Liver (tissue), 8 donors: ENCODE measurements at regions not wholly inside any gene's neighbourhood (a gene's known extent, or its start where the extent isn't known, plus 50 kb on each side); places are given as distances from the start of the nearest gene placed in this dataset.

ENCODE experiments used
- DNase-seq: peaks from one replicate; pipeline ENCODE4 v3.0.0-alpha.2; 2017; ENCODE audit warnings: low spot score
- H3K27ac ChIP-seq, 2 donors: one replicate each; pipeline ENCODE4 v1.7.0; 2013; ENCODE audit warnings: inconsistent platforms in 2 of 2, low read length in 2 of 2, control low read depth in 1 of 2, low read depth in 1 of 2, mild to moderate bottlenecking in 1 of 2
- H3K27me3 ChIP-seq, 4 donors: one replicate each; pipeline versions ENCODE4 v1.6.1 to v1.7.0; 2013; ENCODE audit warnings: low read length in 3 of 4, inconsistent platforms in 1 of 4, mild to moderate bottlenecking in 1 of 4, moderate library complexity in 1 of 4; ENCODE audit not compliant: control insufficient read depth in 4 of 4, insufficient read depth in 4 of 4
- H3K36me3 ChIP-seq, 4 donors: one replicate each; pipeline versions ENCODE4 v1.6.1 to v1.7.0; 2013; ENCODE audit warnings: low read length in 3 of 4, mild to moderate bottlenecking in 3 of 4, low read depth in 1 of 4, moderate library complexity in 1 of 4; ENCODE audit not compliant: control insufficient read depth in 4 of 4, insufficient read depth in 3 of 4
- H3K4me1 ChIP-seq, 4 donors: one replicate each; pipeline versions ENCODE4 v1.6.1 to v1.7.0; 2013; ENCODE audit warnings: low read length in 3 of 4, mild to moderate bottlenecking in 3 of 4, moderate library complexity in 1 of 4; ENCODE audit not compliant: control insufficient read depth in 4 of 4, insufficient read depth in 4 of 4
- H3K4me3 ChIP-seq, 3 donors: one replicate each; pipeline versions ENCODE4 v1.6.1 to v1.7.0; 2013; ENCODE audit warnings: low read length in 3 of 3, control low read depth in 1 of 3, low read depth in 1 of 3, mild to moderate bottlenecking in 1 of 3
- H3K9ac ChIP-seq, 2 donors: one replicate each; pipeline ENCODE4 v1.7.0; 2013; ENCODE audit warnings: low read length in 2 of 2, mild to moderate bottlenecking in 2 of 2, moderate library complexity in 2 of 2, control low read depth in 1 of 2, low read depth in 1 of 2
- H3K9me3 ChIP-seq, 4 donors: one replicate each; pipeline versions ENCODE4 v1.6.1 to v1.7.0; 2013; ENCODE audit warnings: low read length in 3 of 4; ENCODE audit not compliant: control insufficient read depth in 4 of 4
- EGR1 ChIP-seq, 2 donors: IDR thresholded peaks; 2 replicates each; pipeline ENCODE4 v1.6.1; 2016 to 2018; ENCODE audit warnings: antibody characterized with exemption in 2 of 2, low read depth in 2 of 2
- FOXA1 ChIP-seq: IDR thresholded peaks from 2 replicates; pipeline ENCODE4 v1.6.1; 2016; ENCODE audit warnings: antibody characterized with exemption
- FOXA2 ChIP-seq: IDR thresholded peaks from 2 replicates; pipeline ENCODE4 v1.6.1; 2016; ENCODE audit warnings: antibody characterized with exemption
- GABPA ChIP-seq, 2 donors: IDR thresholded peaks in 1 of 2; conservative IDR thresholded peaks in 1 of 2; 2 replicates each; pipeline ENCODE4 v1.6.1; 2016; ENCODE audit warnings: antibody characterized with exemption in 2 of 2, mild to moderate bottlenecking in 1 of 2, moderate library complexity in 1 of 2
- HNF4A ChIP-seq, 2 donors: conservative IDR thresholded peaks; 2 replicates each; pipeline ENCODE4 v1.6.1; 2016; ENCODE audit warnings: antibody characterized with exemption in 2 of 2, mild to moderate bottlenecking in 2 of 2
- NR2F2 ChIP-seq: IDR thresholded peaks from 2 replicates; pipeline ENCODE4 v1.6.1; 2016; ENCODE audit warnings: antibody characterized with exemption
- RAD21 ChIP-seq, 2 donors: IDR thresholded peaks; 2 replicates each; pipeline ENCODE4 v1.6.1; 2016; ENCODE audit warnings: antibody characterized with exemption in 2 of 2, mild to moderate bottlenecking in 2 of 2
- RXRA ChIP-seq, 2 donors: IDR thresholded peaks; 2 replicates each; pipeline ENCODE4 v1.6.1; 2017 to 2018; ENCODE audit warnings: antibody characterized with exemption in 2 of 2, mild to moderate bottlenecking in 1 of 2
- SP1 ChIP-seq: IDR thresholded peaks from 2 replicates; pipeline ENCODE4 v1.6.1; 2018; ENCODE audit warnings: antibody characterized with exemption, mild to moderate bottlenecking
- TAF1 ChIP-seq: conservative IDR thresholded peaks from 2 replicates; pipeline ENCODE4 v1.6.1; 2016; ENCODE audit warnings: antibody characterized with exemption, mild to moderate bottlenecking
- WGBS: extraction: QIAGEN DNeasy Blood & Tissue Kit; methylation state at CpG from one replicate; pipeline ENCODE4 v1.1.7; 2013; 5-methylcytosine and 5-hydroxymethylcytosine counted together
- TF ChIP-seq, protein P1 (sequence below): IDR thresholded peaks from 2 replicates; pipeline ENCODE4 v1.6.1; 2016; ENCODE audit warnings: antibody characterized with exemption
- TF ChIP-seq, protein P2 (sequence below): fragments of 150-350 bp; IDR thresholded peaks from 2 replicates; pipeline ENCODE4 v1.5.1; 2017; ENCODE audit warnings: improper control_type of control experiment, low read depth, low read length; ENCODE audit not compliant: missing input control
- TF ChIP-seq, protein P3 (sequence below): IDR thresholded peaks from 2 replicates; pipeline ENCODE4 v1.6.1; 2016; ENCODE audit warnings: antibody characterized with exemption, mild to moderate bottlenecking
- TF ChIP-seq, protein P4 (sequence below): IDR thresholded peaks from 2 replicates; pipeline ENCODE4 v1.6.1; 2016; ENCODE audit warnings: antibody characterized with exemption
- TF ChIP-seq, protein P5 (sequence below): IDR thresholded peaks from 2 replicates; pipeline ENCODE4 v1.6.1; 2016; ENCODE audit warnings: antibody characterized with exemption
- donor health status: healthy.
- donor health status: healthy.
- donor health status: healthy.
- donor health status: healthy.
- donor health status: healthy.

DNA sequence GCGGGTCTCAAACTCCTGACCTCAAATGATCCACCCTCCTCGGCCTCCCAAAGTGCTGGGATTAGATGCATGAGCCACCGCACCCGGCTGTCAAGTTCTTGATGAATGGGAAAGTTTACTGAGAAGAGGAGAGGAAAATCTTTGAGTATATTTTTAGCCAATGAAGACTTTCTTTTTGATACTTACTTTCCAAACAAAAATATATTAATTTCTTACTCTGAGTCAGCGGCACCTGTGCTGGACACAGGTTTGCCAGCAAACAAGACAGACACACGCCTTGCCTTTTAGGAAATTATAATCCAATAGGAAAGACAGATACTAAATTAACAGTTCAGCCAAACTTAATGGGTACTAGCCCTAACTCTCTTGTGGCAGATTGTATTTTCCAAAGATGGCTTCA, 166.6 kb downstream of the SHQ1 start:
- Histone ChIP-seq H3K36me3 (no peaks in the 10 kb centered on the region), H3K9me3 (no peaks in the 10 kb centered on the region), H3K27ac (no peak overlapping the region), H3K27me3 (no peaks in the 10 kb centered on the region), H3K4me3 (no peak overlapping the region), H3K9ac (no peak overlapping the region), H3K4me1 (no peaks in the 10 kb centered on the region)
- TF ChIP-seq RXRA (IDR thresholded peaks at IDR 0.05) (no peak), HNF4A (conservative IDR thresholded peaks at IDR 0.05) (no peak)
- TF ChIP-seq, protein P1, sequence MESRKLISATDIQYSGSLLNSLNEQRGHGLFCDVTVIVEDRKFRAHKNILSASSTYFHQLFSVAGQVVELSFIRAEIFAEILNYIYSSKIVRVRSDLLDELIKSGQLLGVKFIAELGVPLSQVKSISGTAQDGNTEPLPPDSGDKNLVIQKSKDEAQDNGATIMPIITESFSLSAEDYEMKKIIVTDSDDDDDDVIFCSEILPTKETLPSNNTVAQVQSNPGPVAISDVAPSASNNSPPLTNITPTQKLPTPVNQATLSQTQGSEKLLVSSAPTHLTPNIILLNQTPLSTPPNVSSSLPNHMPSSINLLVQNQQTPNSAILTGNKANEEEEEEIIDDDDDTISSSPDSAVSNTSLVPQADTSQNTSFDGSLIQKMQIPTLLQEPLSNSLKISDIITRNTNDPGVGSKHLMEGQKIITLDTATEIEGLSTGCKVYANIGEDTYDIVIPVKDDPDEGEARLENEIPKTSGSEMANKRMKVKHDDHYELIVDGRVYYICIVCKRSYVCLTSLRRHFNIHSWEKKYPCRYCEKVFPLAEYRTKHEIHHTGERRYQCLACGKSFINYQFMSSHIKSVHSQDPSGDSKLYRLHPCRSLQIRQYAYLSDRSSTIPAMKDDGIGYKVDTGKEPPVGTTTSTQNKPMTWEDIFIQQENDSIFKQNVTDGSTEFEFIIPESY = no peak
- DNase-seq = no peak
- WGBS = 92% methylated on average over 6 of the region's 6 CpGs

DNA sequence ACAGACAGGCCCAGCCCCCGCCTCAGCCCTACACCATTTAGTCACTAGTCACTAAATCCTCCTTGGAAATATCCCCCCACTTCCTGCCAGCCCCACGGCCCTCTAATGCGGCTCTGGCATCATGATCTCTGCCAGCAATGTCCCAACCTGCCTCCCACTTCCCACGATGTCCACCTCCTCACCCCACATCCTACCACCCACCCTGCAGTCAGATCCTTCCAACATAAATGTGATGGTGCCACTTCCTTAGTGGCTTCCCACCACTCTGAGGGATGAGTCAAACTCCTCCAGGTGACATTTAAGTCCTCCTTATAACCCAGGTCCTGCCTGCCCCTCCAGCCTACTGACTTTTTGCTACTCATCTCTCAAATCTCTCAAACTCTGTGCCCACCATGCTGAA, 167.5 kb downstream of the SHQ1 start:
- Histone ChIP-seq H3K27ac (no peak overlapping the region), H3K4me3 (no peak overlapping the region), H3K27me3 (no peaks in the 10 kb centered on the region), H3K4me1 (no peaks in the 10 kb centered on the region), H3K9ac (no peak overlapping the region), H3K9me3 (no peaks in the 10 kb centered on the region), H3K36me3 (no peaks in the 10 kb centered on the region)
- 92% methylated on average over 4 of the region's 4 CpGs for WGBS
- no peak for DNase-seq
- TF ChIP-seq GABPA (IDR thresholded peaks at IDR 0.05 in 1 of 2, conservative IDR thresholded peaks at IDR 0.05 in 1 of 2) = no peak
- TF ChIP-seq HNF4A (conservative IDR thresholded peaks at IDR 0.05) = no peak
- TF ChIP-seq, protein P2, sequence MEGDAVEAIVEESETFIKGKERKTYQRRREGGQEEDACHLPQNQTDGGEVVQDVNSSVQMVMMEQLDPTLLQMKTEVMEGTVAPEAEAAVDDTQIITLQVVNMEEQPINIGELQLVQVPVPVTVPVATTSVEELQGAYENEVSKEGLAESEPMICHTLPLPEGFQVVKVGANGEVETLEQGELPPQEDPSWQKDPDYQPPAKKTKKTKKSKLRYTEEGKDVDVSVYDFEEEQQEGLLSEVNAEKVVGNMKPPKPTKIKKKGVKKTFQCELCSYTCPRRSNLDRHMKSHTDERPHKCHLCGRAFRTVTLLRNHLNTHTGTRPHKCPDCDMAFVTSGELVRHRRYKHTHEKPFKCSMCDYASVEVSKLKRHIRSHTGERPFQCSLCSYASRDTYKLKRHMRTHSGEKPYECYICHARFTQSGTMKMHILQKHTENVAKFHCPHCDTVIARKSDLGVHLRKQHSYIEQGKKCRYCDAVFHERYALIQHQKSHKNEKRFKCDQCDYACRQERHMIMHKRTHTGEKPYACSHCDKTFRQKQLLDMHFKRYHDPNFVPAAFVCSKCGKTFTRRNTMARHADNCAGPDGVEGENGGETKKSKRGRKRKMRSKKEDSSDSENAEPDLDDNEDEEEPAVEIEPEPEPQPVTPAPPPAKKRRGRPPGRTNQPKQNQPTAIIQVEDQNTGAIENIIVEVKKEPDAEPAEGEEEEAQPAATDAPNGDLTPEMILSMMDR = no peak
- TF ChIP-seq, protein P3, sequence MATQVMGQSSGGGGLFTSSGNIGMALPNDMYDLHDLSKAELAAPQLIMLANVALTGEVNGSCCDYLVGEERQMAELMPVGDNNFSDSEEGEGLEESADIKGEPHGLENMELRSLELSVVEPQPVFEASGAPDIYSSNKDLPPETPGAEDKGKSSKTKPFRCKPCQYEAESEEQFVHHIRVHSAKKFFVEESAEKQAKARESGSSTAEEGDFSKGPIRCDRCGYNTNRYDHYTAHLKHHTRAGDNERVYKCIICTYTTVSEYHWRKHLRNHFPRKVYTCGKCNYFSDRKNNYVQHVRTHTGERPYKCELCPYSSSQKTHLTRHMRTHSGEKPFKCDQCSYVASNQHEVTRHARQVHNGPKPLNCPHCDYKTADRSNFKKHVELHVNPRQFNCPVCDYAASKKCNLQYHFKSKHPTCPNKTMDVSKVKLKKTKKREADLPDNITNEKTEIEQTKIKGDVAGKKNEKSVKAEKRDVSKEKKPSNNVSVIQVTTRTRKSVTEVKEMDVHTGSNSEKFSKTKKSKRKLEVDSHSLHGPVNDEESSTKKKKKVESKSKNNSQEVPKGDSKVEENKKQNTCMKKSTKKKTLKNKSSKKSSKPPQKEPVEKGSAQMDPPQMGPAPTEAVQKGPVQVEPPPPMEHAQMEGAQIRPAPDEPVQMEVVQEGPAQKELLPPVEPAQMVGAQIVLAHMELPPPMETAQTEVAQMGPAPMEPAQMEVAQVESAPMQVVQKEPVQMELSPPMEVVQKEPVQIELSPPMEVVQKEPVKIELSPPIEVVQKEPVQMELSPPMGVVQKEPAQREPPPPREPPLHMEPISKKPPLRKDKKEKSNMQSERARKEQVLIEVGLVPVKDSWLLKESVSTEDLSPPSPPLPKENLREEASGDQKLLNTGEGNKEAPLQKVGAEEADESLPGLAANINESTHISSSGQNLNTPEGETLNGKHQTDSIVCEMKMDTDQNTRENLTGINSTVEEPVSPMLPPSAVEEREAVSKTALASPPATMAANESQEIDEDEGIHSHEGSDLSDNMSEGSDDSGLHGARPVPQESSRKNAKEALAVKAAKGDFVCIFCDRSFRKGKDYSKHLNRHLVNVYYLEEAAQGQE = no peak
- TF ChIP-seq FOXA2 = no peak
- TF ChIP-seq, protein P4, sequence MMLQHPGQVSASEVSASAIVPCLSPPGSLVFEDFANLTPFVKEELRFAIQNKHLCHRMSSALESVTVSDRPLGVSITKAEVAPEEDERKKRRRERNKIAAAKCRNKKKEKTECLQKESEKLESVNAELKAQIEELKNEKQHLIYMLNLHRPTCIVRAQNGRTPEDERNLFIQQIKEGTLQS = no peak
- no peak for TF ChIP-seq SP1
- no peak for TF ChIP-seq EGR1 (IDR thresholded peaks at IDR 0.05; ENCODE audit: low read depth in 2 of 2)
- no peak for TF ChIP-seq RXRA (IDR thresholded peaks at IDR 0.05)
- TF ChIP-seq, protein P5, sequence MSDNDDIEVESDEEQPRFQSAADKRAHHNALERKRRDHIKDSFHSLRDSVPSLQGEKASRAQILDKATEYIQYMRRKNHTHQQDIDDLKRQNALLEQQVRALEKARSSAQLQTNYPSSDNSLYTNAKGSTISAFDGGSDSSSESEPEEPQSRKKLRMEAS = no peak
- no peak for TF ChIP-seq TAF1
- no peak for TF ChIP-seq NR2F2
- TF ChIP-seq RAD21 (IDR thresholded peaks at IDR 0.05) = no peak
- TF ChIP-seq FOXA1 = no peak
